ENCODE measurements at regions not wholly inside any gene's neighbourhood (a gene's known extent, or its start where the extent isn't known, plus 50 kb on each side); places are given as distances from the start of the nearest gene placed in this dataset.

DNA sequence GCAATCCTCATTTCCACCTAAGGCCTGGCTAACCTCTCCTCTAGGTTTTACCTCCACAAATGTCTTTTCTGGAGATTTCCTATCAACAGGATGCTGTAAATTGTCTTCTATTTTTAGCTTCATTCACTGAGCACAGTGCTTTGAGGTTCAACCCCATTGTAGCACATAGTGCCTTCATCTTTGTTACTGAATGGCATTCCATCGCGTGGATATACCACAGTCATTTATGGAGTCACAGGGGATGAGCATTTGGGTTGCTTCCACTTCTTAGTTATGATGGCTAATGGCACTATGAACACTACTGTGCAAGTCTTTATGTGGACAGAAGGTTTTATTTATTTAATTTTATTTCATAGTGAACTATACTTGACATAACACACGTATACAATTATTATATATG is 387.1 kb downstream of the SMOC2 start:
- ATAC-seq (ENCODE audit: insufficient number of reproducible peaks, low FRiP score, low read depth), result no peak
- H3K9me3 ChIP-seq, result no peaks in the 10 kb centered on the region
- H3K27me3 ChIP-seq (replicated peaks; ENCODE audit: insufficient read depth), result no peaks in the 10 kb centered on the region
- TF ChIP-seq, protein P1, sequence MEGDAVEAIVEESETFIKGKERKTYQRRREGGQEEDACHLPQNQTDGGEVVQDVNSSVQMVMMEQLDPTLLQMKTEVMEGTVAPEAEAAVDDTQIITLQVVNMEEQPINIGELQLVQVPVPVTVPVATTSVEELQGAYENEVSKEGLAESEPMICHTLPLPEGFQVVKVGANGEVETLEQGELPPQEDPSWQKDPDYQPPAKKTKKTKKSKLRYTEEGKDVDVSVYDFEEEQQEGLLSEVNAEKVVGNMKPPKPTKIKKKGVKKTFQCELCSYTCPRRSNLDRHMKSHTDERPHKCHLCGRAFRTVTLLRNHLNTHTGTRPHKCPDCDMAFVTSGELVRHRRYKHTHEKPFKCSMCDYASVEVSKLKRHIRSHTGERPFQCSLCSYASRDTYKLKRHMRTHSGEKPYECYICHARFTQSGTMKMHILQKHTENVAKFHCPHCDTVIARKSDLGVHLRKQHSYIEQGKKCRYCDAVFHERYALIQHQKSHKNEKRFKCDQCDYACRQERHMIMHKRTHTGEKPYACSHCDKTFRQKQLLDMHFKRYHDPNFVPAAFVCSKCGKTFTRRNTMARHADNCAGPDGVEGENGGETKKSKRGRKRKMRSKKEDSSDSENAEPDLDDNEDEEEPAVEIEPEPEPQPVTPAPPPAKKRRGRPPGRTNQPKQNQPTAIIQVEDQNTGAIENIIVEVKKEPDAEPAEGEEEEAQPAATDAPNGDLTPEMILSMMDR (IDR thresholded peaks at IDR 0.05), result no peak
- peaks cover 0 to 6% of the 10 kb centered on the region in 2 donors for H3K4me1 ChIP-seq (ENCODE audit: control insufficient read depth in 1 of 2, low read depth in 2 of 2)
- DNase-seq (ENCODE audit: low spot score), result no peak
- no peak overlapping the region for H3K27ac ChIP-seq
- no peaks in the 10 kb centered on the region for H3K36me3 ChIP-seq
- no peak overlapping the region for H3K4me3 ChIP-seq

GRCh38 chr6:168827586-168827871 is 386.5 kb downstream of the SMOC2 start:
- no peak overlapping the region for H3K4me3 ChIP-seq
- H3K27ac ChIP-seq, result no peak overlapping the region
- ATAC-seq (ENCODE audit: insufficient number of reproducible peaks, low FRiP score, low read depth) (no peak), DNase-seq (ENCODE audit: low spot score) (no peak)
- H3K4me1 ChIP-seq (ENCODE audit: control insufficient read depth in 1 of 2, low read depth in 2 of 2), result peaks cover 0 to 6% of the 10 kb centered on the region in 2 donors
- H3K9me3 ChIP-seq, result no peaks in the 10 kb centered on the region
- TF ChIP-seq, protein P1 (IDR thresholded peaks at IDR 0.05), result no peak
- H3K36me3 ChIP-seq, result no peaks in the 10 kb centered on the region
- H3K27me3 ChIP-seq (replicated peaks; ENCODE audit: insufficient read depth), result no peaks in the 10 kb centered on the region

DNA sequence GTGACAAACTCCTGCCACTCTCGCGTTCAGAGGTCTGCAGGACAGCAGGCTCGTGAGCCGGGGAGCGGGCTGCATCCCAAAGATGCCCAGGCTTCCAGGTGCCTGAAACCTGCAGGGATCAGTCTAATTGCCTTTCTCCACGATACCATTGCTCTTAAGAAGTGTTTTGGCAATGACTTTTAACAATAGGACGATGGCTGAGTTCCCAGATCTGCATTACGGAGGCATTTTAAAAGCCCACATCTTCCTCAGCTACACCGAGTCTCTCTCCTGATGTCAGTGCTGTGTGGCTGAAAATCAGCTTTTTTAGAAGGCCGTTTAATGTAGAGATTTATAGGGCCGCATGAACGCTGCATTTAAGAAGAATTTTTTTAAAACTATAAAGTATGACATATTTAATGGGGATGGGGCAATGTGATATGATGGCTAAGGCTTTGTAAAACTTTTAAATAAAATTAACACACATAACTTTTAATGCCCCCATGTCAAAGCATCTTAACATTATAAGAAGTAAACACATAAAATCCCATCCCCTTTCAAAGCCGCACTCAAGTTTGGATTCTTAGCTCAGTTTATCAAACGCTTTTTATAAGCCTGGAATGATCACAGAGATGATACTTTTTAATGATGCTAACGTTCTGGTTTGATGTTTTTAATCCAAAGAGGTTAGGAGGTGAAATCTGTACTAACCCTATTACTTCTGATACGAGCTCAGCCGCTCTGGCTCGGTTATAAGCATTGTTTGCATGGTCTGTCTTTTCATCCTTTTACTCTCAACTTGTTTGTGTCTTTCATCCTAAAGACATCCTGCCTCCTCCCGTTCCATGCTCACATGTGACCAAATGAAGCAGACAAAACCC is 386.0 kb downstream of the SMOC2 start:
- no peak for DNase-seq (ENCODE audit: low spot score)
- H3K27me3 ChIP-seq (replicated peaks; ENCODE audit: insufficient read depth), result no peaks in the 10 kb centered on the region

DNA sequence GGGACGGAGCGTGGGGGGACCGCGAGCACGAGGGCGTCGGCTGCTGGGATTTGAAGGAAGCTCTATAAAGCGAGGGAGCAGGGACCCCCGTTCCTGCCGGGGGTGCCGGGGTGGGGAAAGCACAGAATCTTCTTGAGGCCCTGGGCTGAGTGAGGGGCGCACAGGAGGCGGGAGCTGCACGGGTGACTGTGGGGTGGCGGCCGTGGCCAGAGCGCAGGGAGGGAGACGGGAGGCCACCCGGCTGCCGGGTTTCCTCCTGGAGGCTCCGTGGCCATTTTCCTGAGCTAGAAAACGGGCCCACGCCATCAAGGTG is 385.1 kb downstream of the SMOC2 start:
- ATAC-seq (ENCODE audit: insufficient number of reproducible peaks, low FRiP score, low read depth) (no peak), DNase-seq (ENCODE audit: low spot score) (no peak)
- Histone ChIP-seq H3K36me3 (no peaks in the 10 kb centered on the region), H3K27ac (no peak overlapping the region), H3K4me3 (no peak overlapping the region), H3K4me1 (ENCODE audit: control insufficient read depth in 1 of 2, low read depth in 2 of 2) (peaks cover 0 to 6% of the 10 kb centered on the region in 2 donors), H3K27me3 (replicated peaks; ENCODE audit: insufficient read depth) (no peaks in the 10 kb centered on the region), H3K9me3 (no peaks in the 10 kb centered on the region)
- TF ChIP-seq, protein P1 (IDR thresholded peaks at IDR 0.05), result no peak

More for the DNA sequence above, 386.0 kb downstream of the SMOC2 start:
- Histone ChIP-seq H3K4me1 (ENCODE audit: control insufficient read depth in 1 of 2, low read depth in 2 of 2) (peaks cover 0 to 6% of the 10 kb centered on the region in 2 donors), H3K27ac (no peak overlapping the region), H3K4me3 (no peak overlapping the region), H3K36me3 (no peaks in the 10 kb centered on the region), H3K9me3 (no peaks in the 10 kb centered on the region)
- no peak for ATAC-seq (ENCODE audit: insufficient number of reproducible peaks, low FRiP score, low read depth)
- TF ChIP-seq, protein P1 (IDR thresholded peaks at IDR 0.05), result no peak

- H3K4me3 ChIP-seq, result no peak overlapping the region
- ATAC-seq (ENCODE audit: insufficient number of reproducible peaks, low FRiP score, low read depth) (no peak), DNase-seq (ENCODE audit: low spot score) (no peak)
- H3K9me3 ChIP-seq, result no peaks in the 10 kb centered on the region
- H3K36me3 ChIP-seq, result no peaks in the 10 kb centered on the region
- peaks cover 0 to 6% of the 10 kb centered on the region in 2 donors for H3K4me1 ChIP-seq (ENCODE audit: control insufficient read depth in 1 of 2, low read depth in 2 of 2)
- H3K27me3 ChIP-seq (replicated peaks; ENCODE audit: insufficient read depth), result no peaks in the 10 kb centered on the region
- TF ChIP-seq, protein P1 (IDR thresholded peaks at IDR 0.05), result no peak
- H3K27ac ChIP-seq, result no peak overlapping the region
Observed at GRCh38 chr6:168825226-168826077, 384.5 kb downstream of the SMOC2 start.

Data from thoracic aorta (tissue), 2 donors.